GM12873 (cell line): ENCODE measurements at regions not wholly inside any gene's neighbourhood (a gene's known extent, or its start where the extent isn't known, plus 50 kb on each side); places are given as distances from the start of the nearest gene placed in this dataset.

Source experiments
- TF ChIP-seq, protein P1 (sequence below): IDR thresholded peaks from 2 replicates; pipeline ENCODE4 v1.5.1; 2012; ENCODE audit warnings: low read depth, mild to moderate bottlenecking, moderate library complexity, low read length, control low read depth; ENCODE audit not compliant: insufficient read depth; ENCODE audit errors: missing control alignments

DNA sequence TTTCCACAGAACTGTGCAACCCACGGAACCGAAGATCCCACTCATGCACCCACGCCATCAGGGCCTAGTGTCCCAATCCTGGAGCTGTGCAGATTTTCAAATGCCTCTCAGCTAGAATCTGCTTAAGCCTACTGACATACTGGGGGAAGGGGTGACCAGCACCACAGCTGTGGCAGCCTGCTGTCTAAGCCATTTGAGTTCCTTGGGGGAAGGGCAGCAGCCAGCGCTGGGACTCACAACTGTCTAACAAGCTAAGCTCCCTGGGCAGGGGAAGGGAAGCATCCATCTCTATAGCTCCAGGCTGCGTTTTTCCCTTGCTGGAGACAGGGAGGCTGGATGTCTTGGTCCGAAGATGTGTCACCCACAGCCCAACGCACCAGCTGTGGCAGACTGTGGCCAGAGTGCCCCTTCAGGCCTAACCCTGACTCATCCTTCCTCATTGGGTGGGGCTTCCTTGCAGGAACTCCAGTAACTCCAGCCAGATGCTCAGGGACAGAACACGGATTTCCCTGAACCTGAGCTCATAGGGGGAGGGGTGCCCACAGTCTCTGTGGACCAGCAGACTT, 194.8 kb downstream of the CHRDL1 start:
- TF ChIP-seq, protein P1, sequence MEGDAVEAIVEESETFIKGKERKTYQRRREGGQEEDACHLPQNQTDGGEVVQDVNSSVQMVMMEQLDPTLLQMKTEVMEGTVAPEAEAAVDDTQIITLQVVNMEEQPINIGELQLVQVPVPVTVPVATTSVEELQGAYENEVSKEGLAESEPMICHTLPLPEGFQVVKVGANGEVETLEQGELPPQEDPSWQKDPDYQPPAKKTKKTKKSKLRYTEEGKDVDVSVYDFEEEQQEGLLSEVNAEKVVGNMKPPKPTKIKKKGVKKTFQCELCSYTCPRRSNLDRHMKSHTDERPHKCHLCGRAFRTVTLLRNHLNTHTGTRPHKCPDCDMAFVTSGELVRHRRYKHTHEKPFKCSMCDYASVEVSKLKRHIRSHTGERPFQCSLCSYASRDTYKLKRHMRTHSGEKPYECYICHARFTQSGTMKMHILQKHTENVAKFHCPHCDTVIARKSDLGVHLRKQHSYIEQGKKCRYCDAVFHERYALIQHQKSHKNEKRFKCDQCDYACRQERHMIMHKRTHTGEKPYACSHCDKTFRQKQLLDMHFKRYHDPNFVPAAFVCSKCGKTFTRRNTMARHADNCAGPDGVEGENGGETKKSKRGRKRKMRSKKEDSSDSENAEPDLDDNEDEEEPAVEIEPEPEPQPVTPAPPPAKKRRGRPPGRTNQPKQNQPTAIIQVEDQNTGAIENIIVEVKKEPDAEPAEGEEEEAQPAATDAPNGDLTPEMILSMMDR = no peak

DNA sequence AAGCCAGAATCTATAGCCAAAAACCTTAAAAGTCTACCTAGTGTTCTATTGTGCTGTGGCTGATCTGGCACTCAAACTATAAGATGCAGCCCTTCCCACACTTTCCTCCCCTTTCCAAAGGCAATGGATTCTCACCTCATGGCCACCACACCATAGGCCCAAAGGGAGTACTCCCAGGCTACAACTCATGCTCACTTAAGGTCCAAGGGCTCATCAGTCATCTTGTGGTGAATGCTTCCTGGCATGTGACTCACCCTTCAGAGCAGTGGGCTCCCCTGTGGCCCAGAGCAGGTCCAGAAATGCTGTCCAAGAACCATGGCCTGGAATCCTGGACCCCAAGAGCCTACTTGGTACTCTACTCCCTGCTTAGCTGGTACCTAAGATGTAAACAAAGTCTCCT, 181.0 kb downstream of the CHRDL1 start:
- TF ChIP-seq, protein P1 = no peak
